GM23248 (cell line): ENCODE measurements at regions not wholly inside any gene's neighbourhood (a gene's known extent, or its start where the extent isn't known, plus 50 kb on each side); places are given as distances from the start of the nearest gene placed in this dataset.
A peak's percentile ranks its signal among the peaks of the same experiment; 100 is the strongest.

Experiments
- DNase-seq: peaks from one replicate; pipeline ENCODE4 v3.0.0-alpha.2; 2015
- H2AFZ ChIP-seq: fragments of 200-600 bp; sonication (generic); 2 replicates; pipeline ENCODE4 v1.6.1; 2016; ENCODE audit warnings: antibody characterized with exemption
- H3F3A ChIP-seq: fragments of 200-600 bp; sonication (generic); 2 replicates; pipeline ENCODE4 v1.6.1; 2016; ENCODE audit warnings: mild to moderate bottlenecking, antibody characterized with exemption, mixed run types; ENCODE audit not compliant: insufficient read depth
- H3K27ac ChIP-seq: fragments of 200-600 bp; sonication (generic); 2 replicates; pipeline ENCODE4 v1.5.1; 2016; ENCODE audit warnings: mild to moderate bottlenecking
- H3K27me3 ChIP-seq: fragments of 200-600 bp; sonication (generic); replicated peaks from 2 replicates; pipeline ENCODE4 v1.6.1; 2016; ENCODE audit warnings: mild to moderate bottlenecking; ENCODE audit not compliant: insufficient read depth
- H3K36me3 ChIP-seq: fragments of 200-600 bp; sonication (generic); 2 replicates; pipeline ENCODE4 v1.6.1; 2016; ENCODE audit warnings: low read depth, mild to moderate bottlenecking
- H3K4me1 ChIP-seq: fragments of 200-600 bp; sonication (generic); 2 replicates; pipeline ENCODE4 v1.6.1; 2016; ENCODE audit warnings: mild to moderate bottlenecking; ENCODE audit not compliant: insufficient read depth
- H3K4me2 ChIP-seq: fragments of 200-600 bp; sonication (generic); one replicate; pipeline ENCODE4 v1.6.1; 2016; ENCODE audit warnings: mild to moderate bottlenecking; ENCODE audit not compliant: unreplicated experiment
- H3K4me3 ChIP-seq: fragments of 200-600 bp; sonication (generic); 2 replicates; pipeline ENCODE4 v1.5.1; 2016; ENCODE audit warnings: mild to moderate bottlenecking
- H3K79me2 ChIP-seq: fragments of 200-600 bp; sonication (generic); 2 replicates; pipeline ENCODE4 v1.6.1; 2016; ENCODE audit warnings: mild to moderate bottlenecking; ENCODE audit not compliant: insufficient read depth
- H3K9ac ChIP-seq: fragments of 200-600 bp; sonication (generic); 2 replicates; pipeline ENCODE4 v1.6.1; 2016; ENCODE audit warnings: mild to moderate bottlenecking
- H3K9me2 ChIP-seq: fragments of 200-600 bp; sonication (generic); 2 replicates; pipeline ENCODE4 v1.6.1; 2016; ENCODE audit warnings: mixed run types, mild to moderate bottlenecking, moderate library complexity; ENCODE audit not compliant: insufficient read depth
- H3K9me3 ChIP-seq: fragments of 200-600 bp; sonication (generic); one replicate; pipeline ENCODE4 v1.6.1; 2017; ENCODE audit warnings: low read depth
- H4K20me1 ChIP-seq: fragments of 200-600 bp; sonication (generic); 2 replicates; pipeline ENCODE4 v1.6.0; 2016; ENCODE audit not compliant: insufficient read depth
- EZH2 ChIP-seq: fragments of 200-600 bp; sonication (generic); IDR thresholded peaks from 2 replicates; pipeline ENCODE4 v1.6.1; 2018; ENCODE audit warnings: antibody characterized with exemption, mild to moderate bottlenecking; ENCODE audit not compliant: insufficient read depth, poor library complexity, severe bottlenecking
- EZH2phosphoT487 ChIP-seq: fragments of 200-600 bp; sonication (generic); IDR thresholded peaks from 2 replicates; pipeline ENCODE4 v1.6.1; 2018; ENCODE audit warnings: antibody characterized with exemption, moderate library complexity, mild to moderate bottlenecking, low read depth; ENCODE audit not compliant: insufficient read depth
- WGBS, 2 experiments: methylation state at CpG; one replicate each; pipeline ENCODE4 v1.1.6; 2015 to 2017; ENCODE audit warnings: low lambda C conversion rate in 2 of 2, low coverage in 1 of 2; ENCODE audit errors: missing lambda C conversion rate in 2 of 2; 5-methylcytosine and 5-hydroxymethylcytosine counted together
- in situ Hi-C: fragments of 300-500 bp; cut with MboI; formaldehyde crosslinking; loops from 2 replicates; pipeline ENCODE4 v1.15.0; 2020

GRCh38 chr1:83547901-83548300 is 451.0 kb downstream of the TTLL7 start:
- H3K4me3 ChIP-seq, result no peak overlapping the region
- WGBS, 2 experiments, result 61 to 63% methylated on average over 6 of the region's 6 CpGs
- no peak overlapping the region for H3K9ac ChIP-seq
- H3K9me3 ChIP-seq, result no peaks in the 10 kb centered on the region
- no peak overlapping the region for H2AFZ ChIP-seq
- TF ChIP-seq EZH2phosphoT487 (no peak), EZH2 (no peak)
- H3K4me2 ChIP-seq, result no peak overlapping the region
- in situ Hi-C loops, result no loop called here
- no peaks in the 10 kb centered on the region for H4K20me1 ChIP-seq
- no peak overlapping the region for H3K27ac ChIP-seq
- H3K4me1 ChIP-seq, result no peaks in the 10 kb centered on the region
- no peaks in the 10 kb centered on the region for H3K9me2 ChIP-seq
- peak; percentile 69 for DNase-seq
- no peaks in the 10 kb centered on the region for H3K36me3 ChIP-seq
- H3K79me2 ChIP-seq, result no peaks in the 10 kb centered on the region
- H3K27me3 ChIP-seq, result no peaks in the 10 kb centered on the region
- no peaks in the 10 kb centered on the region for H3F3A ChIP-seq

GRCh38 chr1:83546874-83547273 is 452.1 kb downstream of the TTLL7 start:
- no peak overlapping the region for H2AFZ ChIP-seq
- H3K4me1 ChIP-seq, result no peaks in the 10 kb centered on the region
- no peaks in the 10 kb centered on the region for H3K9me2 ChIP-seq
- peak; percentile 32 for DNase-seq
- H3K36me3 ChIP-seq, result no peaks in the 10 kb centered on the region
- no peak overlapping the region for H3K27ac ChIP-seq
- no peak overlapping the region for H3K9ac ChIP-seq
- H3K27me3 ChIP-seq, result no peaks in the 10 kb centered on the region
- no peaks in the 10 kb centered on the region for H3K79me2 ChIP-seq
- in situ Hi-C loops, result no loop called here
- 15 to 25% methylated on average over 1 of the region's 1 CpG for WGBS, 2 experiments
- TF ChIP-seq EZH2phosphoT487 (no peak), EZH2 (no peak)
- H4K20me1 ChIP-seq, result no peaks in the 10 kb centered on the region
- no peaks in the 10 kb centered on the region for H3F3A ChIP-seq
- H3K4me2 ChIP-seq, result no peak overlapping the region
- no peak overlapping the region for H3K4me3 ChIP-seq
- H3K9me3 ChIP-seq, result no peaks in the 10 kb centered on the region

- no peaks in the 10 kb centered on the region for H3K36me3 ChIP-seq
- TF ChIP-seq EZH2phosphoT487, result no peak
- no peak for TF ChIP-seq EZH2
- H3K27ac ChIP-seq, result no peak overlapping the region
- no peaks in the 10 kb centered on the region for H3K9me2 ChIP-seq
- 76% methylated on average over 5 of the region's 5 CpGs for WGBS, 2 experiments
- H3K4me1 ChIP-seq, result no peaks in the 10 kb centered on the region
- no peak overlapping the region for H2AFZ ChIP-seq
- in situ Hi-C loops, result no loop called here
- no peaks in the 10 kb centered on the region for H3K79me2 ChIP-seq
- no peaks in the 10 kb centered on the region for H4K20me1 ChIP-seq
- no peak overlapping the region for H3K4me3 ChIP-seq
- no peaks in the 10 kb centered on the region for H3K27me3 ChIP-seq
- no peak for DNase-seq
- H3K9ac ChIP-seq, result no peak overlapping the region
- H3K4me2 ChIP-seq, result no peak overlapping the region
- no peaks in the 10 kb centered on the region for H3K9me3 ChIP-seq
- no peaks in the 10 kb centered on the region for H3F3A ChIP-seq
Measured at GRCh38 chr1:83545066-83545862, 453.7 kb downstream of the TTLL7 start.

GRCh38 chr1:83543222-83543973 is 455.5 kb downstream of the TTLL7 start:
- 46 to 57% methylated on average over 3 of the region's 3 CpGs for WGBS, 2 experiments
- Histone ChIP-seq H3K4me2 (no peak overlapping the region), H3K4me1 (no peaks in the 10 kb centered on the region), H3K9me2 (no peaks in the 10 kb centered on the region), H3K79me2 (no peaks in the 10 kb centered on the region), H4K20me1 (no peaks in the 10 kb centered on the region), H3K9ac (no peak overlapping the region), H3K27me3 (no peaks in the 10 kb centered on the region), H3K36me3 (no peaks in the 10 kb centered on the region), H3K4me3 (no peak overlapping the region), H3F3A (no peaks in the 10 kb centered on the region), H2AFZ (no peak overlapping the region), H3K27ac (no peak overlapping the region), H3K9me3 (no peaks in the 10 kb centered on the region)
- no peak for DNase-seq
- in situ Hi-C loops, result no loop called here
- no peak for TF ChIP-seq EZH2phosphoT487
- no peak for TF ChIP-seq EZH2
